ENCODE measurements at regions not wholly inside any gene's neighbourhood (a gene's known extent, or its start where the extent isn't known, plus 50 kb on each side); places are given as distances from the start of the nearest gene placed in this dataset.

DNA sequence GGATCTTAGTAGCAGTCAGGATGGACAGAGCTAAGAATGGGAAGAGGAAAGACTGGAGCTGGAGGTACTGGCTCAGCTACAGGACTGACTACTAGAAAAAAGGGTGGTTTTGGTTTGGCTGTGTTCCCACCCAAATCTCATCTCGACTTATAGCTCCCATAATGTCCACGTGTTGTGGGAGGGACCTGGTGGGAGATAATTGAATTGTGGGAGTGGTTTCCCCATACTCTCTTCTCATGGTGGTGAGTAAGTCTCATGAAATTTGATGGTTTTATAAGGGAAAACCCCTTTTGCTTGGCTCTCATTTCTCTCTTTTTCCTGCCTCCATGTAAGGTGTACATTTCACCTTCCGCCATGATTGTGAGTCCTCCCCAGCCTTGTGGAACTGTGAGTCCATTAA lies 466.5 kb upstream of the DEPDC1 start:
- Histone ChIP-seq H3K27ac (no peak overlapping the region), H3K9me3 (no peaks in the 10 kb centered on the region), H3K36me3 (no peaks in the 10 kb centered on the region), H3K27me3 (no peaks in the 10 kb centered on the region), H3K4me3 (no peak overlapping the region), H3K4me1 (peaks cover 0 to 6% (median 4%) of the 10 kb centered on the region in 3 donors)
- ATAC-seq = no peak
- whole genome bisulfite sequencing, 2 donors (ENCODE audit: low coverage in 1 of 2) = 68 to 90% methylated on average over 2 of the region's 3 CpGs
- TF ChIP-seq POLR2A (IDR thresholded peaks at IDR 0.05) (no peak), EP300 (IDR thresholded peaks at IDR 0.05) (no peak), POLR2AphosphoS5 (IDR thresholded peaks at IDR 0.05) (no peak)
- TF ChIP-seq, protein P1, sequence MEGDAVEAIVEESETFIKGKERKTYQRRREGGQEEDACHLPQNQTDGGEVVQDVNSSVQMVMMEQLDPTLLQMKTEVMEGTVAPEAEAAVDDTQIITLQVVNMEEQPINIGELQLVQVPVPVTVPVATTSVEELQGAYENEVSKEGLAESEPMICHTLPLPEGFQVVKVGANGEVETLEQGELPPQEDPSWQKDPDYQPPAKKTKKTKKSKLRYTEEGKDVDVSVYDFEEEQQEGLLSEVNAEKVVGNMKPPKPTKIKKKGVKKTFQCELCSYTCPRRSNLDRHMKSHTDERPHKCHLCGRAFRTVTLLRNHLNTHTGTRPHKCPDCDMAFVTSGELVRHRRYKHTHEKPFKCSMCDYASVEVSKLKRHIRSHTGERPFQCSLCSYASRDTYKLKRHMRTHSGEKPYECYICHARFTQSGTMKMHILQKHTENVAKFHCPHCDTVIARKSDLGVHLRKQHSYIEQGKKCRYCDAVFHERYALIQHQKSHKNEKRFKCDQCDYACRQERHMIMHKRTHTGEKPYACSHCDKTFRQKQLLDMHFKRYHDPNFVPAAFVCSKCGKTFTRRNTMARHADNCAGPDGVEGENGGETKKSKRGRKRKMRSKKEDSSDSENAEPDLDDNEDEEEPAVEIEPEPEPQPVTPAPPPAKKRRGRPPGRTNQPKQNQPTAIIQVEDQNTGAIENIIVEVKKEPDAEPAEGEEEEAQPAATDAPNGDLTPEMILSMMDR (IDR thresholded peaks at IDR 0.05) = no peak

DNA sequence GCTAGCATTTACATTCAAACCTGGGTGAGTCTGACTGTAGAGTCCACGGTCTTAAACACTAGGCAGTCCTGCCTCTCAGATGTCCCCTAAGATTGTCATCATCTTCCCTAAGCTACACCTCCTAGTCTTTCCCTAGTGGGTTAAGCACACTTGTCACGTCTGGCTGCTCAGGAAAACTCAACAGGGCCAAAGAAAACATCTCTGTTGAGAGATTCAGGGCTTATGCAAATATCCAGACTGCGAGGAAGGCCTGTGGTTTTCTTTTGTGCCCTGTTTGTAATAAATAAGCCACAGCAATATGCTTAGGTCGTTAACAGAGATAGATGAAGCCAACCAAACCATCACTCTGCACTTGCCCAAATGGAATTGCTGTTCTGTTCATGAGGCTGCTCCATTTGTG lies 472.6 kb upstream of the DEPDC1 start:
- Histone ChIP-seq H3K27ac (no peak overlapping the region), H3K9me3 (no peaks in the 10 kb centered on the region), H3K4me1 (no peaks in the 10 kb centered on the region), H3K4me3 (no peak overlapping the region), H3K27me3 (no peaks in the 10 kb centered on the region), H3K36me3 (no peaks in the 10 kb centered on the region)
- WGBS, 2 donors (ENCODE audit: low coverage in 1 of 2) = 67 to 74% methylated on average over 4 of the region's 4 CpGs
- no peak for ATAC-seq
- TF ChIP-seq POLR2AphosphoS5 (IDR thresholded peaks at IDR 0.05) (no peak), EP300 (IDR thresholded peaks at IDR 0.05) (no peak), POLR2A (IDR thresholded peaks at IDR 0.05) (no peak)
- TF ChIP-seq, protein P1 (IDR thresholded peaks at IDR 0.05) = no peak

DNA sequence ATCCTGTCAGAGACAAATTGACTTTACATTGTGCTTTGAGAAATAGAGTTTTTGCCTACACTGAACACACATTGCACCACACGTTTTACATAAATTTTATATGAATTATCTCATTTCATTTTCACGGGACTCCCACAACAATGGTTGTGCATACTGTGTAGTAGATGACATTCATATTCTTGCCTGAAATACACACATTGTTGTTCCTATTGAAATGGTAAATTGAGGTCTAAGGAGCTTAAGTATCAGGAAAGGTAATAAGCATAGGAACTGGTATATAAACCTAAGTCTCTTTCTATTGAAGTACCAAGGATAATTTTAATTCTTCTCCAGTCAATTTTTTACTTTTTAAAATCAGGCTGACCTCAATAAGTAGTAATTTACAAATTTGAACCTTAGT lies 473.7 kb upstream of the DEPDC1 start:
- WGBS, 2 donors (ENCODE audit: low coverage in 1 of 2) = 74 to 83% methylated on average over 2 of the region's 2 CpGs
- TF ChIP-seq POLR2A (IDR thresholded peaks at IDR 0.05) (no peak), POLR2AphosphoS5 (IDR thresholded peaks at IDR 0.05) (no peak), EP300 (IDR thresholded peaks at IDR 0.05) (no peak)
- TF ChIP-seq, protein P1 (IDR thresholded peaks at IDR 0.05) = no peak
- no peak overlapping the region for H3K4me3 ChIP-seq
- no peak overlapping the region for H3K27ac ChIP-seq
- no peaks in the 10 kb centered on the region for H3K36me3 ChIP-seq
- no peaks in the 10 kb centered on the region for H3K9me3 ChIP-seq
- no peak for ATAC-seq
- H3K4me1 ChIP-seq = no peaks in the 10 kb centered on the region
- H3K27me3 ChIP-seq = no peaks in the 10 kb centered on the region

DNA sequence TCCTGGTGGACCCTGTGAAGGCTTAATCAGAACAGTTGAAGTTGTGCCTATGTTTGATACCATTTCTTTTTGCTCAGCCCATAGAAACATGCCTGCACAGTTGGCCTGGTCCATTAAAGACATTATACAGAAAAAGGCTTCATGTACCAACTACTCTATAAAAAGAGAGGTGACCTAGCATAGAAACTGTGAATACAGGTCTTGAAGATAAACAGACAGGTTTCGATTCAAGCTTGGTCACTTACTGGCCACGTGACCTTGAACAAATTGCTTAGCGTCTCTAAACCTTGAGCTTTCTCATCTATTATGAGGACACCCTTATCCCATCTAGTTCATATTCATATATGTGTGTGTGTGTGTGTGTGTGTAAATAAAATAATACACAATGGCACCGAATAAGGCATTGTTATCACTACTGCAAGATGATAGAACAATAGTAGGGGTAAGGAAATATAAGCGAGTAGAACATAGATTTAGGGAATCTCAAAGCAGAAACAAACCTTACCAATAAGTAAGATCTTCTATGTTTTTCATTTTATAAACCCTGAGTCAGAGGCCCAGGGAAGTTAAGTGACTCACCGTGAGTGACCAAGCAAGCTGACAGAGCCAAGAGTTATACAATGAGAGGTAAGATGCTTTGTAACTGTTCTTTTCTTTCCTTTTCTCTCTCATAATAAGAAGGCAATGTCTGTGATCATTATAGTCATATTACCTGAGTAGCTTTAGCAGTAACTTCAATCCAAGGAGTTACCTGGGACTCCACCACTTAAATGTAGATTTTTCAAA lies 476.8 kb upstream of the DEPDC1 start:
- no peak for ATAC-seq
- WGBS, 2 donors (ENCODE audit: low coverage in 1 of 2) = 67 to 77% methylated on average over 6 of the region's 6 CpGs
- Histone ChIP-seq H3K4me3 (no peak overlapping the region), H3K36me3 (no peaks in the 10 kb centered on the region), H3K9me3 (no peaks in the 10 kb centered on the region), H3K4me1 (peaks cover 0 to 5% (median 0%) of the 10 kb centered on the region in 3 donors), H3K27ac (no peak overlapping the region), H3K27me3 (no peaks in the 10 kb centered on the region)
- TF ChIP-seq, protein P1 (IDR thresholded peaks at IDR 0.05) = no peak
- no peak for TF ChIP-seq POLR2AphosphoS5 (IDR thresholded peaks at IDR 0.05)

DNA sequence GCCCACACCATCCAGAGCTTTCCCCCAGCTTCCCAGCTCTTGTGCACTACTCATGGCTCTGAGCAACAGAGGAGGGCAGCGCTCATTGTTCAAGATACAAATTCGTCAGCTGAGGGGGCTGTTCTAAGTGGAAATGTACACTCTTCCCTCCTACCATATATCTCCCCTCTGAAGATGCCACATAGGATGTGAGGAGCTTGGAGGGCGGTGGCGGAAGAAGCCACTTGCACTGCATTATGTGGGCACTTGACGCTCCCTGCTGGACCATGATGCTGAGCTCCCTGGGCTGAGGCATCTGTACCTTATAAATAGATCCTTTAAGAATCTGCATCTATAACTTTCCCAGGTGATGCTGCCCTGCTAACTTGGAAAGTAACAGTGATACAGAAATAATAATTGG lies 477.6 kb upstream of the DEPDC1 start:
- no peak for TF ChIP-seq EP300 (IDR thresholded peaks at IDR 0.05)
- no peak for TF ChIP-seq POLR2AphosphoS5 (IDR thresholded peaks at IDR 0.05)
- TF ChIP-seq, protein P1 (IDR thresholded peaks at IDR 0.05) = no peak
- TF ChIP-seq POLR2A (IDR thresholded peaks at IDR 0.05) = no peak
- peaks cover 0 to 5% (median 0%) of the 10 kb centered on the region in 3 donors for H3K4me1 ChIP-seq
- no peaks in the 10 kb centered on the region for H3K27me3 ChIP-seq
- WGBS, 2 donors (ENCODE audit: low coverage in 1 of 2) = 80 to 90% methylated on average over 2 of the region's 5 CpGs
- ATAC-seq = no peak
- no peak overlapping the region for H3K4me3 ChIP-seq
- no peaks in the 10 kb centered on the region for H3K36me3 ChIP-seq
- H3K27ac ChIP-seq = no peak overlapping the region
- no peaks in the 10 kb centered on the region for H3K9me3 ChIP-seq

Data from gastroesophageal sphincter (tissue), 4 donors.